Neuronal stem cell (in vitro differentiated cells): ENCODE measurements at regions not wholly inside any gene's neighbourhood (a gene's known extent, or its start where the extent isn't known, plus 50 kb on each side); places are given as distances from the start of the nearest gene placed in this dataset.

ENCODE experiments used
- DNase-seq: peaks from one replicate; pipeline ENCODE4 v3.0.0-alpha.2; 2013; ENCODE audit warnings: low spot score
- H2AFZ ChIP-seq: one replicate; pipeline ENCODE4 v1.6.1; 2013; ENCODE audit warnings: mild to moderate bottlenecking, low read length, inconsistent platforms
- H2AK5ac ChIP-seq: 2 replicates; pipeline ENCODE4 v1.6.1; 2013; ENCODE audit warnings: low read depth, mild to moderate bottlenecking, inconsistent platforms, low read length, moderate library complexity, mixed read lengths
- H2BK120ac ChIP-seq: 2 replicates; pipeline ENCODE4 v1.6.1; 2013; ENCODE audit warnings: low read depth, mild to moderate bottlenecking, inconsistent platforms, low read length, moderate library complexity, mixed read lengths
- H2BK12ac ChIP-seq: one replicate; pipeline ENCODE4 v1.6.1; 2013; ENCODE audit warnings: low read length, inconsistent platforms
- H2BK15ac ChIP-seq: 2 replicates; pipeline ENCODE4 v1.6.1; 2013; ENCODE audit warnings: mild to moderate bottlenecking, low read length, inconsistent platforms, mixed read lengths
- H2BK5ac ChIP-seq: one replicate; pipeline ENCODE4 v1.6.1; 2013; ENCODE audit warnings: inconsistent platforms, mild to moderate bottlenecking, low read length, moderate library complexity
- H3K14ac ChIP-seq: one replicate; pipeline ENCODE4 v1.6.1; 2013; ENCODE audit warnings: low read length, inconsistent platforms
- H3K18ac ChIP-seq: 2 replicates; pipeline ENCODE4 v1.6.1; 2013; ENCODE audit warnings: low read length, inconsistent platforms
- H3K23ac ChIP-seq: 2 replicates; pipeline ENCODE4 v1.6.1; 2013; ENCODE audit warnings: low read depth, mild to moderate bottlenecking, mixed read lengths, low read length, inconsistent platforms; ENCODE audit not compliant: poor library complexity
- H3K27ac ChIP-seq: replicated peaks from 3 replicates; pipeline ENCODE4 v1.5.1; 2013; ENCODE audit warnings: low read length, inconsistent platforms
- H3K27me3 ChIP-seq, 3 experiments: 2 replicates each; pipeline ENCODE4 v1.6.1; 2013; ENCODE audit warnings: low read length in 3 of 3, mild to moderate bottlenecking in 2 of 3, inconsistent platforms in 1 of 3, low read depth in 1 of 3, mixed read lengths in 1 of 3, moderate library complexity in 1 of 3; ENCODE audit not compliant: control insufficient read depth in 3 of 3, insufficient read depth in 3 of 3
- H3K36me3 ChIP-seq, 2 donors: replicated peaks in 1 of 2; 2 replicates each; pipeline ENCODE4 v1.6.1; 2013; ENCODE audit warnings: low read length in 2 of 2; ENCODE audit not compliant: control insufficient read depth in 2 of 2, insufficient read depth in 2 of 2
- H3K4ac ChIP-seq: 2 replicates; pipeline ENCODE4 v1.6.1; 2013; ENCODE audit warnings: inconsistent platforms, mild to moderate bottlenecking, low read length, moderate library complexity
- H3K4me1 ChIP-seq, 2 donors: 1 replicate in 1 of 2; 2 replicates in 1 of 2; pipeline ENCODE4 v1.6.1; 2013; ENCODE audit warnings: low read length in 2 of 2, low read depth in 1 of 2; ENCODE audit not compliant: control insufficient read depth in 2 of 2, insufficient read depth in 1 of 2
- H3K4me2 ChIP-seq: one replicate; pipeline ENCODE4 v1.6.1; 2013; ENCODE audit warnings: mild to moderate bottlenecking, low read length, inconsistent platforms; ENCODE audit not compliant: insufficient read depth, poor library complexity, severe bottlenecking
- H3K4me3 ChIP-seq, 2 donors: 2 replicates each; pipeline ENCODE4 v1.5.1; 2013; ENCODE audit warnings: low read length in 2 of 2, mild to moderate bottlenecking in 2 of 2, inconsistent platforms in 1 of 2, moderate library complexity in 1 of 2
- H3K79me1 ChIP-seq: one replicate; pipeline ENCODE4 v1.6.1; 2013; ENCODE audit warnings: low read depth, mild to moderate bottlenecking, inconsistent platforms, low read length, moderate library complexity
- H3K9ac ChIP-seq: one replicate; pipeline ENCODE4 v1.6.1; 2013; ENCODE audit warnings: mild to moderate bottlenecking, low read depth, low read length, inconsistent platforms; ENCODE audit not compliant: poor library complexity
- H3K9me3 ChIP-seq, 2 donors: replicated peaks in 1 of 2; 2 replicates each; pipeline versions ENCODE3 to v1.6.1; 2013; ENCODE audit warnings: low read length in 2 of 2, mild to moderate bottlenecking in 2 of 2, inconsistent platforms in 1 of 2, low read depth in 1 of 2, mixed read lengths in 1 of 2, moderate library complexity in 1 of 2; ENCODE audit not compliant: control insufficient read depth in 2 of 2, insufficient read depth in 1 of 2
- H4K8ac ChIP-seq: one replicate; pipeline ENCODE4 v1.6.1; 2013; ENCODE audit warnings: low read depth, mild to moderate bottlenecking, inconsistent platforms, low read length, moderate library complexity
- H4K91ac ChIP-seq: one replicate; pipeline ENCODE4 v1.6.1; 2013; ENCODE audit warnings: low read length, low read depth, mild to moderate bottlenecking, inconsistent platforms; ENCODE audit not compliant: poor library complexity
- WGBS, 2 donors: extraction: QIAGEN DNeasy Blood & Tissue Kit; methylation state at CpG; one replicate each; pipeline ENCODE4 v1.1.7; 2013; ENCODE audit warnings: missing lambda C conversion rate in 2 of 2, mixed read lengths in 1 of 2; ENCODE audit not compliant: insufficient read length in 2 of 2, insufficient replicate concordance in 1 of 2; ENCODE audit errors: extremely low coverage in 2 of 2; 5-methylcytosine and 5-hydroxymethylcytosine counted together

DNA sequence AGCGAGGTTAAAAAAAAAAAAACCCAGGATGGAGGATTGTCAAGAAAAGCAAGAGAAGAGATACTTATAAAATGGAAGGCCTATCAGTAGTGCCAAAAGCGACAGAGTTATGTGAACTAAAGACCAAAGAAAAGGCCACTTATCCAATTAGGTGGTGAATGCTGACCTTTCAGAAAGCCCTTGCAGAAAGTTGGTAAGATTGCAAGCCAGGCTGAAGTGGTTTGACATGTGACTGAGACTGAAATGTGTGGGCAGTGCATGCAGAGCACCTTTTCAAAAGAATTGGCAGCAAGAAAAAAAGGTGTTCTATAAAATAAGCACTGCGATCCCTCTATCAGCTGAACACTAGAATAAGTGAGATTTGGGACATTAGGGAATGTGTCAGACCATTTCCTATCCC lies 379.4 kb upstream of the FAM98A start:
- Histone ChIP-seq H4K8ac (no peak overlapping the region), H2BK5ac (no peak overlapping the region), H3K9ac (no peak overlapping the region), H2AFZ (no peak overlapping the region), H3K4me2 (no peak overlapping the region), H3K27me3 (no peaks in the 10 kb centered on the region), H2AK5ac (no peak overlapping the region), H4K91ac (no peak overlapping the region), H2BK120ac (no peak overlapping the region), H3K9me3 (no peaks in the 10 kb centered on the region), H3K23ac (no peak overlapping the region), H3K4me1 (peaks cover 0 to 1% of the 10 kb centered on the region in 2 donors), H3K4ac (no peak overlapping the region), H2BK12ac (no peak overlapping the region), H3K4me3 (no peak overlapping the region), H3K18ac (no peak overlapping the region), H2BK15ac (no peak overlapping the region), H3K27ac (no peak overlapping the region), H3K79me1 (no peaks in the 10 kb centered on the region), H3K14ac (no peak overlapping the region), H3K36me3 (no peaks in the 10 kb centered on the region)
- no peak for DNase-seq
- WGBS, 2 donors: no CpG with 5 or more reads among the region's 3 CpGs

DNA sequence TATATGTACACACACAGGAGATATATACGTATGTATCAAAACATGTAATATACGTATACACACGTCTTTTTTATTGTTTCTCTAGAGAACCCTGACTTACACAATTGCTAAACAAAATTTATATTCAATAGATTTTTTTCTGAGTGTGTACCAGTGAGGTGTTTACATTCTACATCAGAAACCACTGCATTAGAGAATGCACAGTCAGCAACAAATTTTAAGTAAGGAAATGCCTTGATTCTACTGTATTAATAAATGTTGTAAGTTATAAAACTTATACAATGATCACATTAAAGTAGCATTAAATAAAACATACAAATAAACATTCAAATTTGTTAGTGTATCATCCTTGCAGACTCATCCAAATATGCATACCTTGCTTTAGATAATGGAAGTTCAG lies 376.4 kb upstream of the FAM98A start:
- no peaks in the 10 kb centered on the region for H3K27me3 ChIP-seq
- no peak overlapping the region for H3K4ac ChIP-seq
- no peak overlapping the region for H3K4me2 ChIP-seq
- no peak for DNase-seq
- no peak overlapping the region for H3K18ac ChIP-seq
- no peak overlapping the region for H2BK5ac ChIP-seq
- no peak overlapping the region for H2BK120ac ChIP-seq
- no peak overlapping the region for H2AFZ ChIP-seq
- WGBS, 2 donors: no CpG with 5 or more reads among the region's 3 CpGs
- H3K23ac ChIP-seq: no peak overlapping the region
- H3K36me3 ChIP-seq: no peaks in the 10 kb centered on the region
- H3K9ac ChIP-seq: no peak overlapping the region
- H4K91ac ChIP-seq: no peak overlapping the region
- H3K14ac ChIP-seq: no peak overlapping the region
- peaks cover 0 to 2% of the 10 kb centered on the region in 2 donors for H3K9me3 ChIP-seq
- H3K79me1 ChIP-seq: no peaks in the 10 kb centered on the region
- H3K27ac ChIP-seq: no peak overlapping the region
- no peak overlapping the region for H2AK5ac ChIP-seq
- H4K8ac ChIP-seq: no peak overlapping the region
- H2BK12ac ChIP-seq: no peak overlapping the region
- H3K4me1 ChIP-seq: peaks cover 0 to 1% of the 10 kb centered on the region in 2 donors
- no peak overlapping the region for H3K4me3 ChIP-seq
- H2BK15ac ChIP-seq: no peak overlapping the region

DNA sequence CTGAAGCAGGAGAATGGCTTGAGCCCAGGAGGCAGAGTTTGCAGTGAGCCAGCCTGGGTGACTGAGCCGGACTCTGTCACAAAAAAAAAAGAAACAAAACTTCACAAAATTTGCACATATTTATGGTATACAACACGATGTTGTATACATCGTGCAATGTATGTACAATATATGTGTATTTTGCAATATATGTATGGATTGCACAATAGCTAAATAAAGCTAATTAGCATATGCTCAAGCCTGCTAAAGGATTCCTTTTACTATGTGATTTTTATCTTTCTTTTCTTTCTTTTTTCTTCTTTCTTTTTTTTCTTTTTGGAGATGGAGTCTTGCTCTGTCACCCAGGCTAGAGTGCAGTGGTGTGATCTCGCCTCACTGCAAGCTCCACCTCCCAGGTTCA lies 368.0 kb upstream of the FAM98A start:
- Histone ChIP-seq H2AK5ac (no peak overlapping the region), H2BK15ac (no peak overlapping the region), H4K91ac (no peak overlapping the region), H3K4me1 (no peaks in the 10 kb centered on the region), H3K18ac (no peak overlapping the region), H3K27me3 (no peaks in the 10 kb centered on the region), H3K79me1 (no peaks in the 10 kb centered on the region), H3K23ac (no peak overlapping the region), H2BK5ac (no peak overlapping the region), H3K36me3 (no peaks in the 10 kb centered on the region), H3K9me3 (peaks cover 0 to 2% of the 10 kb centered on the region in 2 donors), H3K4ac (no peak overlapping the region), H2BK120ac (no peak overlapping the region), H2AFZ (no peak overlapping the region), H3K27ac (no peak overlapping the region), H2BK12ac (no peak overlapping the region), H3K4me3 (no peak overlapping the region), H3K9ac (no peak overlapping the region), H4K8ac (no peak overlapping the region), H3K4me2 (no peak overlapping the region), H3K14ac (no peak overlapping the region)
- no CpG with 5 or more reads among the region's 4 CpGs for WGBS, 2 donors
- no peak for DNase-seq

DNA sequence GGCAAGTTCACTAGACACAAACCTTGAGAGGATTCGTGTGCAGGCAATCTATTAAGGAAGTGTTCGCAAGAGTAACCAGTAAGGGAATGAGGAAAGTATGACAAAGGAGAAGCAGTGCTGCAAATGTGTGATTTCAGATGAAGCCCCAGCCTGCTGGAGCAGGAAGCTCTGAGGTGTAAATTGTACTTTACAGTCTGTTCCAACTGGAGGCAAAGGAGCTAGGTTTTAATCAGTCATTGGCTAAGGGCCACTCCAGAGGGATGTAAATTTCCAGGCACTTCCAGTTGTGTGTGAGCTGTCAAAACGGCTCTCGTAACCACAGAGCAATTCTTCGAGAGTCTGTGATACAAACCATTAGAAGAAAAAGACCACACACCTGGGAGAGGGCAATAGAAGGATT lies 359.5 kb upstream of the FAM98A start:
- Histone ChIP-seq H3K79me1 (no peaks in the 10 kb centered on the region), H3K9me3 (no peaks in the 10 kb centered on the region), H3K4ac (no peak overlapping the region), H2BK12ac (no peak overlapping the region), H3K18ac (no peak overlapping the region), H3K4me3 (no peak overlapping the region), H3K4me2 (no peak overlapping the region), H3K14ac (no peak overlapping the region), H3K27ac (no peak overlapping the region), H2BK5ac (no peak overlapping the region), H2BK120ac (no peak overlapping the region), H4K91ac (no peak overlapping the region), H3K9ac (no peak overlapping the region), H4K8ac (no peak overlapping the region), H2BK15ac (no peak overlapping the region), H3K27me3 (no peaks in the 10 kb centered on the region), H2AK5ac (no peak overlapping the region), H3K4me1 (no peaks in the 10 kb centered on the region), H2AFZ (no peak overlapping the region), H3K36me3 (no peaks in the 10 kb centered on the region), H3K23ac (no peak overlapping the region)
- no peak for DNase-seq
- WGBS, 2 donors: no CpG with 5 or more reads among the region's 5 CpGs
